GM21786 (cell line): ENCODE measurements at regions not wholly inside any gene's neighbourhood (a gene's known extent, or its start where the extent isn't known, plus 50 kb on each side); places are given as distances from the start of the nearest gene placed in this dataset.
"Not testable (repeated sequence)": the region's sequence is repeated elsewhere in the genome, so short reads cannot be mapped to it uniquely, and the experiment has no call there.

ENCODE experiments used
- ATAC-seq: cut with Tn5 transposase; IDR thresholded peaks from one replicate; pipeline ENCODE4 v1.9.1; 2021; ENCODE audit not compliant: unreplicated experiment

DNA sequence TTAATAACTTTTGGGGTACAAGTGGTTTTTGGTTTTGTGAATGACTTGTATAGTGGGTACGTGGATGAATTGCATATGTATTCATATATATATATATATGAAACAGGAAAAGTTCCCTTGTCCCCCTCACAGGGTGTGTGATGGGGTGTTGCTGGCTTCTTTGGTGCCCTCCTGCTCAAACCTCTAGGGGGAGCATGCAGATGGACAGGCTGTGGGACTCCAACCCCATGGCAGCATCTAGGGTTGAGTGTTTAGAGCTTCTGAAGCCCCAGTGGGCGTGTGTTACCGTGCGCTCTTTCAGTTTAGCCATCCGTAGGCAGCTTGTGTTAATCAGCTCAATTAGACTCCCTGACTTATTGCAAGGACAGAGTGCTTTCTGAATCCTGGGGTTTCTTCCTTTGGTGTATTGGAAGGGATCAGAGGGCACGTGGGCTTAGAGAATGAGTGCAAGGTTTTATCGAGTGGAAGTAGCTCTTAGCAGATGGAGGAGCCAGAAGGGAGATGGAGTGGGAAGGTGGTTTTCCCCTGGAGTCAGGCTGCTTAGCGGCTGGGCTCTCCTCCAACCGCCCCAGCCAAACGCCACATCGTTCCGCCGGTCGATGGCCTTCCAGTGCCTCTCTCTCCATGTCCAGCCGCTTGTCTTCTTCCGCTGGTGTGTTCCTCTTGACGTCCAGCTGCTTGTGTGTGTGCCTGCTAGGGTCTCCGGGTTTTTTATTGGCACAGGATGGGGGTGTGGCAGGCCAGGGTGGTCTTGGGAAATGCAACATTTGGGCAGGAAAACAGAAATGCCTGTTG lies 674.4 kb upstream of the LCORL start:
- no peak for ATAC-seq

DNA sequence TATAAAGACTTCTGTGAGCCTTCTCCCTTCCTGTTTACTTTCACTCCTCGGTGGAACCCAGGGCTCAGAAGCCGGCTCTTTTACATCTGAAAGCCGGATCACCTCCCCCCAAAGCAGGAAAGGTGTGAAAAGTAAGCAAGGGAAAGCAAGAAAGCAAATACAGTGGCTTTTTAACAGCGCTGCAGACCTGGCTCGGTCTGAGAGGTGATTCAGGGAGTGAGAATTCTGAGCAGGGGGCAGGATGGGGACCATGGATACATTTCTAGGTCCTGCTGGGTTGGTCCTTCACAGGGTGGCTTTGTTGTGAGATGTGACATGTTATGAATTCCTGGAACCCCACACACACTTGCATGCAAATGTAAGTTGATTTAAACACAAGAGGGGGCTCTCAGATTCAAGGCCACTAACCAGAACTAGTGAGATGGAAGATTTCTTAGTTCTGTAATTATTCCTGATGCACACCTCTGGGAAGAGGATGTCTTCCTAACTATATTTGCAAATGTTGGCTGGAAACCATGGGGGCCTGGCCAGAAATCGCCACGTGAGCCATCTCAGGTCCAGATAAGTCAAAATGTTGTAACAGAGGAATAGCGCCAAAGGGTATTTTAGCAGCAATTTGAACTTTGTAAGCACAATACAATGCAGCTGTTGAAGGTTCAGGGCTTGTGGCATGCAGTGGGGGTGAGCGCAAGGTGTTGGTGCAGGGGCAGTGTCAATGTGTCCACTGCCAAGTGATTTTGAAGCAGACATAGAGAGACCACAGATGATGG lies 670.1 kb upstream of the LCORL start:
- ATAC-seq = no peak

DNA sequence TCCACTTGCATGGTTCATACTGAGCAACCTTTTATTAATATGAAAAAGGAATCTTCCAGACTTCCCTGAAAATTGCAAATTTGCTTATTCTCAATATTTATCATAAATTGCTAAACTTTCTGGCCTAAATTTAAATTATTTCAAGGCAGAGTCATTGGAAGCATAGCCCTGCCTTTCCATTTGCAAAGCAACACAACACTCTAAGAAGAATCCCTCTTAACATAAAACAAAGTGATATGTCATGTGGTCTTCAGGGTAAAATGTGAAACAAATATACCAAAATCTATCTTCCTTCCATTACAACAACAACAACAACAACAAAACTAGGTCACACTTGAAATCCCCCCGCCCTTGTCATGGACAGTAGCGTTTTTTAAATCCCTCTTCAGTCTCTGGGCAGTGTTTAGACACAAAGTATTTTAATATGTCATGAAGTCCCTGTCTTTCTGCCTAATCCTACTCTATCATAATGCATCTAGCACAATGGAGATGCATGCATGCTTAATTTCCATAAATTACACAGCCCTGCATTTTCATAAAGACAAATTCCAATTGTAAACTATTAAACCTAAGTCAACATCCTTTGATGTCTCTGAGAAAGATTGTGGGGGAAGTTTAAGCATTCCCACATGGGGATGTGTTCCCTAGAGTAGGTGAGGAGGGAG lies 668.9 kb upstream of the LCORL start:
- ATAC-seq = no peak

DNA sequence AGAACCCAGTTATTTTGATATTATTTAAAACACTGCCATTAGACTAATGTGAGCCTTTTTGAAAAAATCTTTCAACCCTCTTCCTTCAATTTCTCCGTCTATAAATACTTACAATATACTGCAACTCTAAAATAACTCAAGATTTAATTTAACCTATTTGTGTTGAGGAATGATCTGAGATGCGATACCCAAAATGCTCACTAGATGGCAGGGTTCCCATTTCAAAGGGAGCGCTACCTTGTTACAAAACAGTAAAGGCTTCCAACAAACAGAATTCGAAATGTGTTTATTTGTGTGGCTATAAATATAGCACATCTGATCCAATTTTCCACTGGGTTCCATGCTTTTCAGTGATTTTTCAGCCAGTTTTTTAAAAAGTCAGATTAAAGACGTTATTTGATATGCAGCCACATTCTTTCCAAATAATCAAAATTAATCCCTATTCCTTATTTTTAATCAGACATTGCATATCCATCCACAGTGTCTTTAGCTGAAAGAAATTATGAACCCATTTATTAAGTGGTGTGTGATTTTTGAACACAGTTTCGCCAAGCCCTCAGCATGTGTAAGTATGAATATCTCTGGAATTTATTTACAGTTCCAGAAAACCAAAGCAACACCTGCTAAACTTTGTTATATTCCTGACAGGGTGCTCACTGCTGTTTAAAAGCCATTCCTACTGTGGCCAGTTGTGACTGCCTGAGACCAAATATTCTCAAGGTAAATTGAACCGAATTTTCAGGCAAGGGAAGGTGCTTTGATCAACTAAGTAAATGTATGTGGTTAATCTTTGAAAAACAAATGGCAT lies 668.0 kb upstream of the LCORL start:
- ATAC-seq = peak; percentile 81

DNA sequence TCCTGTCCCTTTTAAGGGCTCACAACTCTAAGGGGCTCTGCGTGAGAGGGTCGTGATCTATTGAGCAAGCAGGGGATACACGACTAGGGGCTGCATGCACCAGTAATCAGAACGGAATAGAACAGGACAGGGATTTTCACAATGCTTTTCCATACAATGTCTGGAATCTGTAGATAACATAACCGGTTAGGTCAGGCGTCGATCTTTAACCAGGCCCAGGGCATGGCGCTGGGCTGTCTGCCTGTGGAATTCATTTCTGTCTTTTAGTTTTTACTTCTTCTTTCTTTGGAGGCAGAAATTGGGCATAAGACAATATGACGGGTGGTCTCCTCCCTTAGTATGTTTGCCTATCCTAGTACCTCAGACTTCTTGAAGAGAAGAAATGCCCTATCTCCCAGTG lies 666.8 kb upstream of the LCORL start:
- not testable (repeated sequence) for ATAC-seq

DNA sequence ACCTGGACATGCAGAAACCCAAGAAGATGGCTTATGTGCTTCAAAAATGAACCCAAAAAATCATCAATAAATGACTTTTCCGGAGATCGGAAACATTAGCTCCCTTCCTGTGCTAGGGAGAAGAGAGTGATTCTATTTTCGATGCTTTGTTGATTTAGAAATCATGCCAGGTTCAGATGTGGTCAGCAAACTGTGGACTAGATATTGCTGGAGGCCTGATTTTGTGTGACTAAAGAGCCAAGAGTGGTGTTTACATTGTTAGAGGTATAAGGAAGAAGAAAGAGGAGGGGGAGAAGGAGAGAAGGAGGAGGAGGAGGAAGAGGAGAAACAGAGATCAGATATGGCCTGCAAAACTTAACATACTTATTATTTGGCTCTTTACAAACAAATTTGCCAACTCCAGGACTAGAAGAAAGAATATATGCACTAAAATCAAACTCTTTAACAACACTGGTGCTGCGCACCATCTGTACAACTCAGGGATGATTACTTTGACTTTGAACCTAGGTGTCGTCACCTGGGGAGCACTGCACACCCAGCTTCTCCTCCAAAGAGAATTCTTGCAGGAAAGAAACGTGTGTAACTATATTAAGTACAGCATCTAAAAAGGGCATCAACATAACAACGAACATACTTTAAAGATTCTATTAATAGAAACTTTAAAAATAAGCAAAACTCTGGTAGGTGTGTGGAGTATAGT lies 664.9 kb upstream of the LCORL start:
- no peak for ATAC-seq

DNA sequence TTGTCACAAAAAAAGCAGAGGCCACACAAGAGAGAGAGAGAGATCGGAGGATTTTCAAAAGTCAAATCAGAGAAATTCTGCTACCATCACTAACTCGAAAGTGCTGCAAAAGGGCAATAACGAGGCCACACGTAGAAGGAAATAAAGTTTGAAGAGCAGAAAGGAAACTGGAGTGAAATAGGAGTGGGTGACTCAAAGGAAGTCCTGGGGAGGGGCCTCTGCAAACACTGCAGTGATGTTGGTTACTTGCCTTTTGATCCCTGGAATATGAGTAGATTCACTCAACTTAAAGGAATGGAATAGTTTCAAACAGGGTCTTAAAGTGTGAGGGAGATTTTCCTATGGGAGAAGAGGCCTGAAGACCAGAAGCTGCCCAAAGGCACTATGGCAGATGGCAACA lies 663.4 kb upstream of the LCORL start:
- ATAC-seq = no peak

DNA sequence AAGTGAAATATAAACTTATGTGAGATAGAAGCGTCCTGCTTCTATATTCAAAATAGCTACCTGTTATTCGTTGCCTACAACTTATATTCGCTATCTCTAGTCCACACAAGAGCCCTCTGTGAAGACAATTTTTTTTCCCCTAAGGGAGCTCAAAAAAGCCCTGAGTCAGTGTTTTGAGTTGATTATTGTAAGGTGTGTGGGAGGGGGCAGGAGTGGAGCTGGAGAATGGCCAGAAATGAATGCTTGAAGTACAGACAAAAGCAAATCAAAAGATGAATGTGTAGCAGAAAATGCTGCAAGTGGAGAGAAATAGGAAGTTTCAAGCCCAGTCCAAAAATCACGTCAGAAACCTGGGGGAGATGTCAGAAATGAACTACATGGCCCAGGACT lies 655.0 kb upstream of the LCORL start:
- ATAC-seq = no peak

DNA sequence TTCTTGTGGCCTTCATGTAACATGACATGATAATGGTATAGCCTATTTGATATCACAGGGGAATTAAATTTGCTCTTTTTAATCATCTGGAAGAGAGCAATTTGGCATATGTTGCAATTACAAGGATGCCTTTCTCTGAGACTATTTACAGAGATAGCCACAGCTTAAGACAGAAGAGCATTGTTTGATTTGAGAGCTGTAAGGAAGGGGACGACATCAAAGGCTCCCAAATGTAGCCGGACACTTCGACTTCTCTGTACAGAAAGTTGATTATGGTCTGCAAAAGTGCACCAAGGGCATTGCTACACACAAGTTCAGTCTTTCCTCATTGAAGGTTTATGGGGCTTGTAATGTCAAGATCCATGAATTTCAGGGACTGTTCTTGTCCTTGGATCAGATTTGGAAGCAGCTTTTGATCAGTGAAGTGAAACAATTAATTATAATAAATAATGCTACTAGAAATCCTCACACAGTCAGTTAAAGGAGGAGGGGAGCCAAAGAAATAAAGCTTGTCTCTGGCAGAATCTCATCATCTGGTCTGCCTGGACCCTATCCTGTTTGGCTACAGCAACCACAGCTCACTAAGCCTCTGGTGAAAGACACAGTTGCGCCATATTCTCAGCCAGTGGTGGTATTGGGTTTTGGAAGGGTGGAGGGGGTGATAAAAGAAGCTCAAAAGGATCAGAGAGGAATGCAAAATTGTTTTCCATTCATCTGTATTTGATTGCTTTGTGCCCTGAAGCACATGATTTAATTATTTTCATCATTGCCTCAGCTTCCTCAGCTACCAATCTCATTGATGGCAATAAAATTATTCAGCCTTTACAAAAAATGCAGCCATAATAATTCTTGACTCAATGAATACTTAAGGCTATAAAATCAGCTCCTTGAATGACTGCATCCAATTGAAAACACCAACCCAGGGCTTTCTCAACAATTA lies 654.3 kb upstream of the LCORL start:
- ATAC-seq = no peak

DNA sequence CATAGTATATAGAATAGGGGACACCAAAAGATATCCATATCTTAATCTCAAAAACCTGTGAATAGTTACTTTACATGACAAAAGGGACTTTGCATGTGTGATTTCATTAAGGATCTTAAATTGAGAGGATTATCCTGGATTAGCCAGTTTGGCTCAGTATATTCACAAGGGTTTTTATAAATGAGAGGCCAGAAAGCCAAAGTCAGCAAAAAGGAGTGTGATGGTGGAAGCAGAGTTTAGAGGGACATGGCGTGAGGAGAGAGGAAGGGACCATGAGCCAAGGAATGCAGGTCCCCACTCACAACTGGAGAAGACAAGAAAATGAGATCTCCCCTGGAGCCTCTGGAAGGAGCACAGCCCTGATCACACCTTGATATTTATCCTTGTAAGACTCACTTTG lies 648.5 kb upstream of the LCORL start:
- no peak for ATAC-seq

DNA sequence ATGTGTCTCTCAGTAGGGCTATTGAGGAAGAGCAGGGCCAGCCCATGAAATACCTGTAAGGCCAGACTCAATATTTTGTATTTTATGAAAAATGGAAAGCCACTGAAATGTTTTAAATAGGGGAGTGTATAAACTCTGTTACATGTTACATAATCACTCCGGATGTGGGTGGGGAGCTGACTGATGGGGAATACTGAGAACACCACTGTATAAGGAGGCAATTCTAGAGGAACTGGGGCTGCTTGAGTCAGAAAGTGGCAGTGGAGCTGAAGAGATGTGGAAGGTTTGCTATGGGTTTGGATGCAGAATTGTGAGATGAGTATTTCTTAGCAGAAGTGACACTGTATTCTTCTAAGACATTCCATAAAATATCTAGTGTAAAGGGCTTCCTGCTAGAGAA lies 647.8 kb upstream of the LCORL start:
- ATAC-seq = no peak

DNA sequence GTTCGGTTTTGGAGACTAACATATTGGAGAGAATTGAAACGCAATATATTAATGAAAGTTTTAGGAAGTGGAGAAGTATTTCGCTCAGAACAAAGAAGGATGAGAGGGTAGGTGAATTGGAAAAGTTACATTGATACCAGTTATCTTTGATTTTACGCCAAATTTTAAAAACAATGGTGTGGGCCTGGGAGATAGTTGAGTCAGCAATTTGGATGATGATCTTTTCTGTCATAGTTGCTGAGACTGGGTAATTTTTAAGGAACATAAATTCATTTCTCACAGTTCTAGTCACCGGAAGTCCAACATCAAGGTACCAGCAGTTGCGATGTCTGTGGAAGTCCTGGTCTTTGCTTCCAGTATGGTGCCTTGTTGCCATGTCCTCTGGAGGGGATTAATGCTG lies 644.8 kb upstream of the LCORL start:
- ATAC-seq = no peak

DNA sequence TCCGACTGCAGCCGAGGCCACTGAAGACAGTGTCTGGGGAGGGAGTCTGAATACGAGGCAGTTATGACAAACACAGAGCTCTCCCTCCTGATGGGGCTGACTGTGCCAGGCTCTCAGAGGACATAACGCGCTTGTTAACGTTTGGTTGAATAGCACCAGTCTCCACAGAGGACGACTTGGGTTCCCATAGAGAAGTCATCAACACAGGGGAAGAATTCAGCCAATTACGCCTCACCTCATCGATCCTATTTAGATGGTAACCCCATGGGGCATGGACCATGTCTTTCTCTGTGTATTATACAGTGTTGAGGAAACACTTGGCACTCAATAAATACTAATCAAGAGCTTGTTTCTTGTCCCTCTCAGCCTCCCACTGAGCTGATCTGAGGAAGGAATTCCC lies 642.6 kb upstream of the LCORL start:
- no peak for ATAC-seq

DNA sequence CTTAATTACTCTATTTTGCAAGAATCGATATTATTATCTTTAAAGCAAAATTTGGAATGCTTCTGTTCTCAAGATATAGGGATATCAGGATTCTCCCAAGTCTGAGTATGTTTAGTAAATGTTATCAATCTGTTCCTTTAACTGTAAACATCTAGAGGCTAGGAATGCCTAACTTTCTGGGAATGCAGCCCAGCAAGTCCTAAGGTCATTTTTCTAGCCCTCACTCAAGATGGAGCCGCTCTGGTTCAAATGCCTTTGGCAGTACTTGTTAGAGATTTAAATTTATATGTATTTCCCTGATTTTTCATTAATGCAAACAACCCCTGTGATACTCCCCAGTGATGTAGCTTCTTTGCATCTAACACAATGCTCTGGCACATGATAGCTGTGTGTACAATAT lies 623.8 kb upstream of the LCORL start:
- ATAC-seq = no peak

DNA sequence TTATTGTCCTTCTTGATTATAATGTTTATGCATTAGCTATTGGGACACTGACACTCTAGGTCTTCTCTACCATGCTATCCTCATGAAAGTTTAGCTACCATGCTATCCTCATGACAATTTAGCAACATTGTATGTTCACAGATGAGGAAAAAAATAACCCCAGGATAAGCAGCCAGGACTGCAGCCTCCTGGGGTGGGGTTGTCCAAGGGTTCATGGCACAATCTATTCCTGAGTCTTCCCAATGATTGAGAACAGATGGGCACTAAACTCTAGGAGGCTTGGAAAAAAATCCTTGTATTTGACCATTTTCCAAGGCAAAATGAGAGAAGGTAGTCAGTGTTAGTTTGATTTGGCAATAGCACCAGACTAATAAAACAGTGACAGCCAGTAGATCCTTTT lies 619.8 kb upstream of the LCORL start:
- no peak for ATAC-seq

DNA sequence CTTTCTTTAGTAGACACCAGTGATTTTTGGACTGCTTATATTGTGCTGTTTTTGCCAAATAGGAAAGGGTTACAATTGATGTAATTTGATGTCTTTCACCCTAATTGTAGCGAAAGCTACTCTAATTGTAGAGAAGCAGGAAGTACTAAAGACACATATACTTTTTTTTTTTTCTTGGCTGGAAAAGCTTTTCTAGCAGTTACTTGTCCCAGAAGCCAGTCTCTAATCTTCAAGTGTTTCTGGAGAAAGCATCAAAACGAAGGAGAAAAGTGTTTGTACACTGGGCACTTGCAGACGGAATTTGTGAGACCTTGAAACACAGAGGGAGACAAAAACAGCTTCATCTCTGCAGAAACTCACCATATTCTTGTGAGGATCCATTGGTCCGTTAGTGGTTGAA lies 616.5 kb upstream of the LCORL start:
- ATAC-seq = no peak

DNA sequence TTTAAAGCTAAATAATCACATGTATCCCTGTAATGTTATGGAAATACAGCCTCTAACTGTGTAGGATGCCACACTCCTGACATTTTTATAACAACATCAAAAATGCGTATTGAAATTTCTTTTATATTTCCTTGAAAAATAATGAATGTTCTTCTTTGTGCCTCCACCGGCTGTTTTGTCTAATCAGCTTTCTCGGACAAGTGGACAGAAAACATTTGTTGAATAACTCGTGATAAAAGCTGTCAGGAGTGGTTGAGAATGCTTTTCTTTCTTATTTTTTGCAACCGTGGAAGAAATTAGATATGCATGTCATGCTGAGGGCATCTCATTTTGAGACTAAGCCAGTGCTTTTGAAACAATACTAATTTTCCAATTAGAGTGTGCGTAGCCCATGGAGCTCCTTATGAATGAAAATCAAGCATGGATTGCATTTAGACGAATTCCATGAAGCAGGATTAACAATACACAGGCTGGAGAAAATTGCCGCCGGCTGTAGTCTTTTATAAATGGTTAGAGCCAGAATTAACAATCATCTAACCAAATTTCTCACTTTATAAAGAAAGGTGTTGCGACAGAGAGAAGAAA lies 614.5 kb upstream of the LCORL start:
- ATAC-seq = no peak

DNA sequence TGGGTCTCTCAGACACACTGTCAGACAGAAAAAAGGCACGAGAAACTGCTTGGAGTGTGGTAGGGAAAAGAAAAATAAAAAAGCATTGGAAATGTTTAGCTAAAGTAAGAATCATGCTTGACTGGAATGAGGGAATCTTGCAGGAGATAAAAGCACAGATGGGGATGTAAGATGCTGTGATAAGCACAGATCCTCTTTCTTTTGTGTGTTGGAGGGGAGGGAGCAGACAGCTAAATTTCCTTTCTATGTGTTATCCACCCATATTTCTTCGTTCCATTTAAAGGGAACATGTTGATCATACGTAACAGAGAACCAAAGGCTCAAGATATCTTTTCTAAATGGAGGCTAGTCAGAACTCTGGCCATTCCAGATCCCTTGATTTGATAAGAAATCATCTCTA lies 614.0 kb upstream of the LCORL start:
- ATAC-seq = no peak

DNA sequence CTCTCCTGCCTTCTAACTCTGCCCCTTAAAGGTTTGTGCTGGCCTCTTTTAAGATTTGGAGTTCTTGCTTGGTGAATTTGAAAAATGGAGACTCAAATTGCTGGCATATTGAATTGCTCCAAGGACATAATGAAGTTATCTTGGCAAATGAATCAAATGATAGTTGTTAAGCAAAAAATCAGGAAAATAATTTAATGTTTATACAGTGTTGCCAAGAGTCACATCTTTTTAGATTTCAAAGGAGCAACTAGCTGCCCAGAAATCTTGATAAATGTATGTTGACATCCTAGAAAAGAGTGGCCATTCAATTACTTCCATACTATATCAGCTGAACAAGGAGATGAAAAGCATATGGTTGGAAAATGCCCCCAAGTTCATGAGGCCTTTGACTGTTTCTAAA lies 610.0 kb upstream of the LCORL start:
- ATAC-seq = no peak
